ENCODE measurements at regions not wholly inside any gene's neighbourhood (a gene's known extent, or its start where the extent isn't known, plus 50 kb on each side); places are given as distances from the start of the nearest gene placed in this dataset.

DNA sequence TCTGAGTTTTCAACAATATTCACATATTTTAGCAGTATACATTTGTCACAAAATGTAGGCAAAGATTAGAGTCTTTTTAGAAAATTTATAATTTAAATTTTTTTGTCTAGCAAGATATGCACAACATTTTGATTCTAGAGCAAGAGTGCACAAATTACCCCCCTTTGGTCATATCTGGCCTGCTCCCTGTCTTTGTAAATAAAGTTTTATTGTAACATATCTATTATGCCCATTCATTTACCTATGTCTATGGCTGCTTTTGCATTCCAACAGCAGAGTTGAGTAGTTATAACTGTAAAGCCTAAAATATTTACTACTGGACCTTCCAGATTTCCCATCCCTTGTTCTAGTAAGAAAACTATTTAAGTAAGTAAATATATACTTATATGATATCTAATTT lies 430.7 kb downstream of the EDEM1 start:
- Histone ChIP-seq H3K36me3 (no peaks in the 10 kb centered on the region), H3K4me1 (no peaks in the 10 kb centered on the region), H3K4me3 (ENCODE audit: low read depth, low read length) (no peak overlapping the region), H3K9me3 (no peaks in the 10 kb centered on the region), H3K27me3 (no peaks in the 10 kb centered on the region)
- TF ChIP-seq, protein P1, sequence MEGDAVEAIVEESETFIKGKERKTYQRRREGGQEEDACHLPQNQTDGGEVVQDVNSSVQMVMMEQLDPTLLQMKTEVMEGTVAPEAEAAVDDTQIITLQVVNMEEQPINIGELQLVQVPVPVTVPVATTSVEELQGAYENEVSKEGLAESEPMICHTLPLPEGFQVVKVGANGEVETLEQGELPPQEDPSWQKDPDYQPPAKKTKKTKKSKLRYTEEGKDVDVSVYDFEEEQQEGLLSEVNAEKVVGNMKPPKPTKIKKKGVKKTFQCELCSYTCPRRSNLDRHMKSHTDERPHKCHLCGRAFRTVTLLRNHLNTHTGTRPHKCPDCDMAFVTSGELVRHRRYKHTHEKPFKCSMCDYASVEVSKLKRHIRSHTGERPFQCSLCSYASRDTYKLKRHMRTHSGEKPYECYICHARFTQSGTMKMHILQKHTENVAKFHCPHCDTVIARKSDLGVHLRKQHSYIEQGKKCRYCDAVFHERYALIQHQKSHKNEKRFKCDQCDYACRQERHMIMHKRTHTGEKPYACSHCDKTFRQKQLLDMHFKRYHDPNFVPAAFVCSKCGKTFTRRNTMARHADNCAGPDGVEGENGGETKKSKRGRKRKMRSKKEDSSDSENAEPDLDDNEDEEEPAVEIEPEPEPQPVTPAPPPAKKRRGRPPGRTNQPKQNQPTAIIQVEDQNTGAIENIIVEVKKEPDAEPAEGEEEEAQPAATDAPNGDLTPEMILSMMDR (IDR thresholded peaks at IDR 0.05; ENCODE audit: low read depth, low read length), result no peak
- no peak for DNase-seq

DNA sequence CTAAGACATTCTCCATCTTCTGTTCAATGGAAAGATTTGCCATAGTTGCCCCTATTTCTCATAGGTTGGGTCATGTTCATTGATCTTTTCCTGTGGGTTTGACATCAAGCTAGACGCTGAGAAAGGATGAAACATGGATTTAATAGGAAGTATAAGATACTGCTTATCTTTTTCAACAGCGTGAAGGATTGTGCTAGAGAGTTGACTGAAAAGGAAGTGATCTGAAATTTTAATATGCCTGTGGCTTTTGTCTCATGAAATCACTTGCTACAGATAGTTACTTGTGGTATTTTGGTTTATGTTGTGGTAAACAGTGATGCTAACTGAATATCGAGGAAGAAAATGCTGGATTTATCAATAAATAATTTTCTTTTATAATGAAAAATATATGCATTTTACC lies 442.9 kb downstream of the EDEM1 start:
- TF ChIP-seq, protein P1 (IDR thresholded peaks at IDR 0.05; ENCODE audit: low read depth, low read length), result no peak
- no peak for DNase-seq
- no peaks in the 10 kb centered on the region for H3K36me3 ChIP-seq

DNA sequence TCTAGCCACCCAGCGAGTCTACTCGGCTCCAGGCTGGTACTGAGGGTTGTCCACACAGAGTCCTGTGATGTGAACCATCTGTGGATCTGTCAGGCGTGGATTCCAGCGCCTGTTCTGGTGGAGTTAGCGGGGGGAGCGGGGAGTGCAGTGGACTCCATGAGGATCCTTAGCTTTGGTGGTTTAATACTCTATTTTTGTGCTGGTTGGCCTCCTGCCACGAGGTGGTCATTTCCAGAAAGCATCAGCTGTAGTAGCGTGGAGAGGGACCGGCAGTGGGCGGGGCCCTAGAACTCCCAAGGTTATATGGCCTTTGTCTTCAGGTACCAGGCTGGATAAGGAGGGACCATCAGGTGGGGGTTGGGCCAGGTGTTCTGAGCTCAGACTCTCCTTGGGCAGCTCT lies 446.5 kb downstream of the EDEM1 start:
- TF ChIP-seq, protein P1 (IDR thresholded peaks at IDR 0.05; ENCODE audit: low read depth, low read length), result no peak
- H3K4me1 ChIP-seq, result no peaks in the 10 kb centered on the region
- H3K27me3 ChIP-seq, result no peaks in the 10 kb centered on the region

More for the DNA sequence above, 442.9 kb downstream of the EDEM1 start:
- Histone ChIP-seq H3K27me3 (no peaks in the 10 kb centered on the region), H3K4me1 (no peaks in the 10 kb centered on the region), H3K4me3 (ENCODE audit: low read depth, low read length) (no peak overlapping the region), H3K9me3 (no peaks in the 10 kb centered on the region)

DNA sequence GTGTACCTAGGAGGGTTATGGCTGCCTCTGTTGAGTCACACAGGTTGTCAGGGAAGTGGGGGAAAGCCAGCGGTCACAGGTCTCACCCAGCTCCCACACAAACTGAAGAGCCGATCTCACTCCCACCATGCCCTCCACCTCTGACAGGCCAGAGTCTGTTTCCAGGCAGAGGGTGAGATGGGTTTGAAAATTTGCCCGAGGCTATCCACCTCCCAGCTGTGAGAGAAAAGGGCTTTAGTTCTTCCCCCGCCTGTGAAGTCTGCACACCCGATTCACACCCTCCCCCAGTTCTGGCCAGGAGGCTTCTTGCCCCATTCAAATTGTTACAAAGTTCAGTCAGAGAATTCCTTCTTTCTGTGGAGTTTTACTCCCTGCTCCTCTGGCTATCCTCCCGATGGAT lies 446.9 kb downstream of the EDEM1 start:
- Histone ChIP-seq H3K27me3 (no peaks in the 10 kb centered on the region), H3K4me3 (ENCODE audit: low read depth, low read length) (no peak overlapping the region), H3K36me3 (no peaks in the 10 kb centered on the region), H3K4me1 (no peaks in the 10 kb centered on the region), H3K9me3 (no peaks in the 10 kb centered on the region)
- DNase-seq, result no peak
- TF ChIP-seq, protein P1 (IDR thresholded peaks at IDR 0.05; ENCODE audit: low read depth, low read length), result no peak

More for the DNA sequence above, 446.5 kb downstream of the EDEM1 start:
- no peaks in the 10 kb centered on the region for H3K36me3 ChIP-seq
- no peak overlapping the region for H3K4me3 ChIP-seq (ENCODE audit: low read depth, low read length)
- H3K9me3 ChIP-seq, result no peaks in the 10 kb centered on the region
- DNase-seq, result no peak

DNA sequence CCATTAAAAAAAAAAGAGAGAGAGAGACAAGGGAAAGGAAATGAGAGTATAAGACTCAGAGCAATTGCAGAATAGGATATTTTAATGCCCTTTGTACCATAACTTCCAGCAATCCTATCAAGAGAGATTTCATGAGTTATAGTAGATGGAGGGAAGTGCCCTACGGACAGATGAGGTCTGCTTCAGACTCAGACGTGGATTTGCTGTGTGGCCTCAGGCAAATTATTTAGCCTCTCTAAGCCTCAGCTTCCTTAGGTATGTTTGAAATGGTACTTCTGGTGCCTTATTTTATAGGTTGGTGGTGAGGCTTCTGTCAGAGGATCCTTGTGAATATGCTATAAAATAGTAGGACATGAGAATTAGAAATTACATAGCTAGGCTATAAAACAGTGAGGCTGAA lies 448.2 kb downstream of the EDEM1 start:
- no peak overlapping the region for H3K4me3 ChIP-seq (ENCODE audit: low read depth, low read length)
- TF ChIP-seq, protein P1 (IDR thresholded peaks at IDR 0.05; ENCODE audit: low read depth, low read length), result no peak
- no peaks in the 10 kb centered on the region for H3K36me3 ChIP-seq
- H3K9me3 ChIP-seq, result no peaks in the 10 kb centered on the region
- no peaks in the 10 kb centered on the region for H3K27me3 ChIP-seq
- DNase-seq, result no peak
- H3K4me1 ChIP-seq, result no peaks in the 10 kb centered on the region

DNA sequence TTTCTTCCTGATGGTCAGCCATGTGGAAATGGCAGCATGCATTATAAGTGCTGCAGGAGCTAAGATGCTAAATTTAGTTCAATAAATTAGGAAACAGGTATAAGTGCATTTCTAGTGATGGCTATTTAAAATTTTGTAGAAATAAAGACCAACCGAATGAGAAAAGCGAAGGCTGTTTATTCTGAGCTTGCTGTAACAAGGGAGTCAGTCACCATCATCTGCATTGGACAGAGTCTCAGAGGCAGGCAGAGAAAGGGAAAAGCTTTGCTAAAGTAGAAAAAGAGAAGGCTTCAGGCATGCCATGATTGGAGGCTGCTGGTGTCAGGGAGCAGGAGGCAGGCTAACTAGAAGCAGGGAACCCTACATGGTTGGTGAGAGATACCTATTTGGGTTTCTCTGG lies 451.0 kb downstream of the EDEM1 start:
- TF ChIP-seq, protein P1 (IDR thresholded peaks at IDR 0.05; ENCODE audit: low read depth, low read length), result no peak
- no peak overlapping the region for H3K4me3 ChIP-seq (ENCODE audit: low read depth, low read length)
- H3K9me3 ChIP-seq, result no peaks in the 10 kb centered on the region
- DNase-seq, result no peak
- no peaks in the 10 kb centered on the region for H3K36me3 ChIP-seq
- no peaks in the 10 kb centered on the region for H3K4me1 ChIP-seq
- no peaks in the 10 kb centered on the region for H3K27me3 ChIP-seq
